ENCODE measurements at regions not wholly inside any gene's neighbourhood (a gene's known extent, or its start where the extent isn't known, plus 50 kb on each side); places are given as distances from the start of the nearest gene placed in this dataset.

DNA sequence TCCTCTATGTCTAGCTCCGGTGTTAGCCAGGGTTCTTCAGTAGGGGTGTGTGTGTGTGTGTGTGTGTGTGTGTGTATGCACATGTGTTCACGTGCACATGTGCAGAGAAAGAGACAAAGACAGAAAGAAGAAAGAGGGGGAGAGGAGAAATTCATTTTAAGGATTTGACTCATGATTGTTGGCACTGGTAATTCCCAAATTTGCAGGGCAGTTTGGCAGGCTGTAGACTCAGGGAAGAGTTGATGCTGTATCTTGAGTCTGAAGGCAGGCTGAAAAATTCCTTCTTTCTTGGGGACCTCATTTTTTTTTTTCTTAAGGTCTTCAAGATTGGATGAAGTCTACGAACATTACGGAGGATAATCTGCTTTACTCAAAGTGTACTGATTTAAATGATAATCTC, 335.7 kb downstream of the NSG2 start:
- Mint-ChIP-seq H3K27me3 (ENCODE audit: low read depth in 3 of 3) (peaks cover 8% of the 10 kb centered on the region in 3 donors), H3K4me1 (no peaks in the 10 kb centered on the region), H3K27ac (no peak overlapping the region), H3K4me3 (no peak overlapping the region), H3K9me3 (peaks cover 0 to 8% (median 1%) of the 10 kb centered on the region in 7 donors), H3K36me3 (no peaks in the 10 kb centered on the region)
- Histone ChIP-seq H3K27me3 (ENCODE audit: control insufficient read depth in 2 of 2, insufficient read depth in 2 of 2, low read length in 2 of 2) (no peaks in the 10 kb centered on the region), H3K4me1 (ENCODE audit: control insufficient read depth in 1 of 2, insufficient read depth in 2 of 2, low read length in 2 of 2) (no peaks in the 10 kb centered on the region), H3K4me3 (replicated peaks in 1 of 3; ENCODE audit: low read depth in 2 of 3, low read length in 3 of 3) (no peak overlapping the region), H3K4me2 (replicated peaks; ENCODE audit: extremely low read depth, low read length, poor library complexity, severe bottlenecking) (no peak overlapping the region), H3K9me3 (replicated peaks in 1 of 2; ENCODE audit: control insufficient read depth in 1 of 2, insufficient read depth in 1 of 2, low read length in 2 of 2) (no peaks in the 10 kb centered on the region), H3K79me2 (ENCODE audit: insufficient read depth, low read length) (no peaks in the 10 kb centered on the region), H3K36me3 (replicated peaks in 1 of 2; ENCODE audit: control insufficient read depth in 1 of 2, insufficient read depth in 2 of 2, low read length in 2 of 2) (no peaks in the 10 kb centered on the region), H2AFZ (ENCODE audit: insufficient read depth, low read depth, low read length, poor library complexity, severe bottlenecking) (no peak overlapping the region), H3K9ac (ENCODE audit: insufficient read depth, low read length, poor library complexity, severe bottlenecking) (no peak overlapping the region), H3K27ac (ENCODE audit: low read depth in 1 of 2, low read length in 2 of 2) (no peak overlapping the region), H4K20me1 (ENCODE audit: insufficient read depth, low read length) (no peaks in the 10 kb centered on the region)
- no peak for DNase-seq
- 67% methylated on average over 1 of the region's 4 CpGs for WGBS (ENCODE audit: insufficient coverage)
- TF ChIP-seq, protein P1, sequence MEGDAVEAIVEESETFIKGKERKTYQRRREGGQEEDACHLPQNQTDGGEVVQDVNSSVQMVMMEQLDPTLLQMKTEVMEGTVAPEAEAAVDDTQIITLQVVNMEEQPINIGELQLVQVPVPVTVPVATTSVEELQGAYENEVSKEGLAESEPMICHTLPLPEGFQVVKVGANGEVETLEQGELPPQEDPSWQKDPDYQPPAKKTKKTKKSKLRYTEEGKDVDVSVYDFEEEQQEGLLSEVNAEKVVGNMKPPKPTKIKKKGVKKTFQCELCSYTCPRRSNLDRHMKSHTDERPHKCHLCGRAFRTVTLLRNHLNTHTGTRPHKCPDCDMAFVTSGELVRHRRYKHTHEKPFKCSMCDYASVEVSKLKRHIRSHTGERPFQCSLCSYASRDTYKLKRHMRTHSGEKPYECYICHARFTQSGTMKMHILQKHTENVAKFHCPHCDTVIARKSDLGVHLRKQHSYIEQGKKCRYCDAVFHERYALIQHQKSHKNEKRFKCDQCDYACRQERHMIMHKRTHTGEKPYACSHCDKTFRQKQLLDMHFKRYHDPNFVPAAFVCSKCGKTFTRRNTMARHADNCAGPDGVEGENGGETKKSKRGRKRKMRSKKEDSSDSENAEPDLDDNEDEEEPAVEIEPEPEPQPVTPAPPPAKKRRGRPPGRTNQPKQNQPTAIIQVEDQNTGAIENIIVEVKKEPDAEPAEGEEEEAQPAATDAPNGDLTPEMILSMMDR (IDR thresholded peaks at IDR 0.05), result no peak
- intact Hi-C loops (cut with micrococcal nuclease), result no loop called here

DNA sequence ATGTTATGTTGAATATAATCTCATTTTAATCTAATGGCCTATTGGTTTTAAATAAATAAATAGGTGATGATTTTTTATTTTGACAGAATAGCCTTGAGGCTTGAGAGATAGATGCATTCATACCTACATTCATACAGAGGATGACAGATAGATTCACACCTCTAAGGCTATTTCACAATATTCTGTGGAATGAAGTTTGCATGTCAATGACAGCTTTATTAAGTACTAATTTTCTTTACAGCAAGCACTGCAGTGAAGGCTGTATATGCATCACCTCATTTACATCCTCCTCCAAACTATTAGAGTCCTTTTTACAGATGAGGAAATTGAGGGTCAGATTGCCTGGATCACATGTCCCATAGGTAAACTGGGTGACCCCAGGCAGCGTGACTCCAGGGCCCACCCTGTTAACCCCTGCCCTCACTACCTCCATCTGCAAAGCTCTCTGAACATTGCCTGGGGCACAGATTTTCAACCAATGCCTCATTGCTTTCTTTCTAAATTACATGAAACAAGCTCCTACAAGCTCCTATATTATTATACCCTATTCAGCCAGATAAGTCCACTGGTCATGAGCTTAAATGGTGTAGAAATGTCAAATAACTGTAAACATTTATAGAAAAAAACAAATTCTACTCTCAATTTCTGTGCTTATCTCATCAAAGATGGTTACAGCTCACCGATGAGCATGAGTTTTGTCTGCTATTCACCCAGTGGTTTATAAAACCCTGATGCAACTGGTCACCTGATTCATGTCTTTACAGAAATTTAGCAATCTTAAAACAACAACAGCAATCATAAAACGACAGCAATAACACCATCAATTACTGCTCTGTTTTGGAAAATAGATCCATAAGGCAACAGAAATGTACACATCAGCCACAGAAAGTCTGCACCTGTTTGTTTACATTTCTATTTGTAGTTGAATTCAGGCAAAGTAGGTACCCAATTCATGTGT, 338.0 kb downstream of the NSG2 start:
- no peak overlapping the region for H3K4me2 ChIP-seq (replicated peaks; ENCODE audit: extremely low read depth, low read length, poor library complexity, severe bottlenecking)
- Mint-ChIP-seq H3K4me3 (no peak overlapping the region), H3K4me1 (no peaks in the 10 kb centered on the region), H3K27ac (no peak overlapping the region), H3K9me3 (peaks cover 0 to 7% (median 1%) of the 10 kb centered on the region in 7 donors), H3K36me3 (no peaks in the 10 kb centered on the region), H3K27me3 (ENCODE audit: low read depth in 3 of 3) (peaks cover 8 to 15% (median 12%) of the 10 kb centered on the region in 3 donors)
- intact Hi-C loops (cut with micrococcal nuclease), result no loop called here
- DNase-seq, result no peak
- no peaks in the 10 kb centered on the region for H3K36me3 ChIP-seq (replicated peaks in 1 of 2; ENCODE audit: control insufficient read depth in 1 of 2, insufficient read depth in 2 of 2, low read length in 2 of 2)
- no peak overlapping the region for H2AFZ ChIP-seq (ENCODE audit: insufficient read depth, low read depth, low read length, poor library complexity, severe bottlenecking)
- H3K79me2 ChIP-seq (ENCODE audit: insufficient read depth, low read length), result no peaks in the 10 kb centered on the region
- peaks cover 0 to 2% of the 10 kb centered on the region in 2 donors for H3K27me3 ChIP-seq (ENCODE audit: control insufficient read depth in 2 of 2, insufficient read depth in 2 of 2, low read length in 2 of 2)
- WGBS (ENCODE audit: insufficient coverage), result 88% methylated on average over 2 of the region's 3 CpGs
- TF ChIP-seq, protein P1 (IDR thresholded peaks at IDR 0.05), result no peak
- no peak overlapping the region for H3K9ac ChIP-seq (ENCODE audit: insufficient read depth, low read length, poor library complexity, severe bottlenecking)
- H3K27ac ChIP-seq (ENCODE audit: low read depth in 1 of 2, low read length in 2 of 2), result no peak overlapping the region
- H3K9me3 ChIP-seq (replicated peaks in 1 of 2; ENCODE audit: control insufficient read depth in 1 of 2, insufficient read depth in 1 of 2, low read length in 2 of 2), result no peaks in the 10 kb centered on the region
- no peaks in the 10 kb centered on the region for H3K4me1 ChIP-seq (ENCODE audit: control insufficient read depth in 1 of 2, insufficient read depth in 2 of 2, low read length in 2 of 2)
- no peak overlapping the region for H3K4me3 ChIP-seq (replicated peaks in 1 of 3; ENCODE audit: low read depth in 2 of 3, low read length in 3 of 3)
- no peaks in the 10 kb centered on the region for H4K20me1 ChIP-seq (ENCODE audit: insufficient read depth, low read length)

Measured in CD14-positive monocyte (primary cell).